IMR-90 (cell line): ENCODE measurements at regions not wholly inside any gene's neighbourhood (a gene's known extent, or its start where the extent isn't known, plus 50 kb on each side); places are given as distances from the start of the nearest gene placed in this dataset.

Experiments
- ATAC-seq: fragments of 200-7000 bp; cut with Tn5 transposase; 2 replicates; pipeline ENCODE4 v1.9.1; 2020; ENCODE audit warnings: low read depth, mild to moderate bottlenecking, moderate library complexity
- BruUV-seq: library from RNA; stranded (reverse); fragments of 400-500 nt; replicated peaks from 2 replicates; lab custom pipeline; 2021; lab: Mats Ljungman, UMichigan
- CTCF ChIA-PET: fragments of 300-600 bp; formaldehyde crosslinking; extraction: SDS; loops from one replicate; lab custom pipeline; 2021; ENCODE audit warnings: antibody characterized with exemption; lab: Yijun Ruan, JAX
- POLR2A ChIA-PET: fragments of 300-600 bp; sonication (Branson Sonifier 250); formaldehyde crosslinking; loops from one replicate; lab custom pipeline; 2022; ENCODE audit warnings: antibody characterized with exemption; ENCODE audit not compliant: unreplicated experiment; lab: Charles Lee
- DNase-seq: peaks from one replicate; pipeline ENCODE4 v3.0.0; 2013
- H2AFZ ChIP-seq: replicated peaks from 2 replicates; pipeline ENCODE3; 2013; ENCODE audit warnings: low read length, mild to moderate bottlenecking; ENCODE audit not compliant: poor library complexity
- H2AK5ac ChIP-seq: 2 replicates; pipeline ENCODE4 v1.6.1; 2013; ENCODE audit warnings: low read depth, low read length, inconsistent platforms
- H2AK9ac ChIP-seq: replicated peaks from 2 replicates; pipeline ENCODE3; 2013; ENCODE audit warnings: mild to moderate bottlenecking, low read depth, low read length, moderate library complexity; ENCODE audit not compliant: poor library complexity
- H2BK120ac ChIP-seq: 2 replicates; pipeline ENCODE4 v1.6.1; 2013; ENCODE audit warnings: low read depth, low read length, inconsistent platforms
- H2BK15ac ChIP-seq: 3 replicates; pipeline ENCODE4 v1.6.1; 2013; ENCODE audit warnings: low read depth, low read length, inconsistent platforms
- H2BK20ac ChIP-seq: 2 replicates; pipeline ENCODE4 v1.6.1; 2013; ENCODE audit warnings: low read depth, mild to moderate bottlenecking, inconsistent platforms, low read length, moderate library complexity
- H2BK5ac ChIP-seq: 2 replicates; pipeline ENCODE4 v1.6.1; 2013; ENCODE audit warnings: mild to moderate bottlenecking, low read depth, low read length, inconsistent platforms; ENCODE audit not compliant: poor library complexity, severe bottlenecking
- H3K14ac ChIP-seq: replicated peaks from 2 replicates; pipeline ENCODE4 v1.6.1; 2013; ENCODE audit warnings: low read depth, low read length, inconsistent platforms
- H3K18ac ChIP-seq: 2 replicates; pipeline ENCODE4 v1.6.1; 2013; ENCODE audit warnings: low read depth, low read length, control low read depth
- H3K23ac ChIP-seq: 2 replicates; pipeline ENCODE4 v1.6.1; 2013; ENCODE audit warnings: low read depth, low read length, inconsistent platforms
- H3K27ac ChIP-seq: 2 replicates; pipeline ENCODE4 v1.5.1; 2013; ENCODE audit warnings: mild to moderate bottlenecking, control low read depth, low read length; ENCODE audit not compliant: insufficient read depth
- H3K27me3 ChIP-seq: 2 replicates; pipeline ENCODE4 v1.6.1; 2013; ENCODE audit warnings: low read length; ENCODE audit not compliant: control insufficient read depth, insufficient read depth
- H3K36me3 ChIP-seq: 2 replicates; pipeline ENCODE4 v1.6.1; 2013; ENCODE audit warnings: low read length, mixed read lengths; ENCODE audit not compliant: control insufficient read depth, insufficient read depth
- H3K4ac ChIP-seq: 2 replicates; pipeline ENCODE4 v1.6.1; 2013; ENCODE audit warnings: low read depth, low read length, inconsistent platforms
- H3K4me1 ChIP-seq: 2 replicates; pipeline ENCODE4 v1.6.1; 2013; ENCODE audit warnings: low read length, mixed read lengths; ENCODE audit not compliant: control insufficient read depth, insufficient read depth
- H3K4me2 ChIP-seq: 2 replicates; pipeline ENCODE4 v1.6.1; 2013; ENCODE audit warnings: low read depth, mild to moderate bottlenecking, control low read depth, low read length, moderate library complexity
- H3K4me3 ChIP-seq: 2 replicates; pipeline ENCODE4 v1.5.1; 2013; ENCODE audit warnings: low read depth, mild to moderate bottlenecking, control low read depth, low read length, moderate library complexity; ENCODE audit not compliant: insufficient read depth
- H3K56ac ChIP-seq: 2 replicates; pipeline ENCODE4 v1.6.1; 2013; ENCODE audit warnings: low read length, inconsistent platforms; ENCODE audit not compliant: insufficient read depth; ENCODE audit errors: extremely low read depth
- H3K79me1 ChIP-seq, 2 experiments: 2 replicates each; pipeline ENCODE4 v1.6.1; 2013; ENCODE audit warnings: low read length in 2 of 2, inconsistent platforms in 1 of 2, low read depth in 1 of 2
- H3K9ac ChIP-seq: 2 replicates; pipeline ENCODE4 v1.6.1; 2013; ENCODE audit warnings: low read depth, low read length, control low read depth
- H3K9me1 ChIP-seq: 2 replicates; pipeline ENCODE4 v1.6.1; 2013; ENCODE audit warnings: low read length, inconsistent platforms; ENCODE audit not compliant: insufficient read depth
- H3K9me3 ChIP-seq: 2 replicates; pipeline ENCODE4 v1.6.1; 2013; ENCODE audit warnings: low read length; ENCODE audit not compliant: control insufficient read depth, insufficient read depth
- H4K20me1 ChIP-seq: 2 replicates; pipeline ENCODE4 v1.6.1; 2013; ENCODE audit warnings: low read length, inconsistent platforms; ENCODE audit not compliant: insufficient read depth
- H4K5ac ChIP-seq: 2 replicates; pipeline ENCODE4 v1.6.1; 2013; ENCODE audit warnings: mild to moderate bottlenecking, low read depth, low read length, control low read depth
- H4K8ac ChIP-seq, 2 experiments: 2 replicates each; pipeline ENCODE4 v1.6.1; 2013; ENCODE audit warnings: low read depth in 2 of 2, low read length in 2 of 2, control low read depth in 1 of 2, inconsistent platforms in 1 of 2
- H4K91ac ChIP-seq: 2 replicates; pipeline ENCODE4 v1.6.1; 2013; ENCODE audit warnings: low read depth, low read length, inconsistent platforms; ENCODE audit not compliant: insufficient read depth
- CEBPB ChIP-seq: IDR thresholded peaks from 2 replicates; pipeline ENCODE4 v1.6.1; 2012; ENCODE audit warnings: low read depth, low read length, improper control_type of control experiment
- CHD1 ChIP-seq: IDR thresholded peaks from 2 replicates; pipeline ENCODE4 v1.6.1; 2012; ENCODE audit warnings: low read depth, low read length, improper control_type of control experiment
- ELK1 ChIP-seq: fragments of 150-350 bp; IDR thresholded peaks from 2 replicates; pipeline ENCODE4 v1.6.1; 2016; ENCODE audit warnings: low read depth, mild to moderate bottlenecking, low read length, moderate library complexity, borderline replicate concordance
- FOS ChIP-seq: fragments of 150-350 bp; IDR thresholded peaks from 2 replicates; pipeline ENCODE4 v1.6.1; 2016; ENCODE audit warnings: low read depth, low read length
- MAFK ChIP-seq: IDR thresholded peaks from 2 replicates; pipeline ENCODE4 v1.6.1; 2012; ENCODE audit warnings: low read depth, low read length, improper control_type of control experiment
- MAZ ChIP-seq: IDR thresholded peaks from 2 replicates; pipeline ENCODE4 v1.6.1; 2012; ENCODE audit warnings: low read depth, mild to moderate bottlenecking, low read length, improper control_type of control experiment, moderate library complexity, borderline replicate concordance
- MXI1 ChIP-seq: IDR thresholded peaks from 2 replicates; pipeline ENCODE4 v1.6.1; 2012; ENCODE audit warnings: low read depth, mild to moderate bottlenecking, low read length, moderate library complexity, borderline replicate concordance
- POLR2A ChIP-seq: IDR thresholded peaks from 2 replicates; pipeline ENCODE4 v1.6.1; 2012; ENCODE audit warnings: mild to moderate bottlenecking, low read depth, low read length
- RFX5 ChIP-seq: IDR thresholded peaks from 2 replicates; pipeline ENCODE4 v1.8.0; 2012; ENCODE audit warnings: low read depth, mild to moderate bottlenecking, low read length, moderate library complexity
- SMC3 ChIP-seq: fragments of 150-350 bp; IDR thresholded peaks from 2 replicates; pipeline ENCODE4 v1.6.1; 2016; ENCODE audit warnings: low read depth, mild to moderate bottlenecking, antibody characterized with exemption, low read length, moderate library complexity
- USF2 ChIP-seq: fragments of 150-350 bp; IDR thresholded peaks from 2 replicates; pipeline ENCODE4 v1.6.1; 2017; ENCODE audit warnings: mild to moderate bottlenecking, antibody characterized with exemption, low read length, low read depth
- WGBS, 2 experiments: methylation state at CpG; one replicate each; pipeline versions ENCODE4 v1.1.5 to v1.1.7; 2013; ENCODE audit warnings: missing lambda C conversion rate in 2 of 2; ENCODE audit not compliant: insufficient read length in 1 of 2; ENCODE audit errors: extremely low coverage in 2 of 2; 5-methylcytosine and 5-hydroxymethylcytosine counted together
- dilution Hi-C: fragments of 300-500 bp; cut with HindIII; formaldehyde crosslinking; loops from one replicate; pipeline ENCODE4 v1.14.3; 2018; ENCODE audit warnings: low sequenced_read_pairs; ENCODE audit not compliant: unreplicated experiment
- in situ Hi-C: fragments of 300-500 bp; cut with MboI; formaldehyde crosslinking; loops from 3 replicates; pipeline ENCODE4 v1.14.3; 2019; ENCODE audit warnings: low sequenced_read_pairs, inconsistent platforms, mixed read lengths
- intact Hi-C: fragments of 100-400 bp; cut with micrococcal nuclease; formaldehyde crosslinking; loops from 2 replicates; pipeline ENCODE4 v1.10.0; 2022

GRCh38 chr10:47189802-47190201, 110.2 kb upstream of the GDF10 start:
- Histone ChIP-seq H3K4me1 (no peaks in the 10 kb centered on the region; the same call in 1 of the 2 replicates), H3K9me3 (no peaks in the 10 kb centered on the region), H3K4ac (no peak overlapping the region), H2AFZ (peak overlapping the region; percentile 14), H3K36me3 (no peaks in the 10 kb centered on the region), H4K8ac (no peak overlapping the region), H3K4me3 (no peak overlapping the region), H4K20me1 (no peaks in the 10 kb centered on the region), H2BK20ac (no peak overlapping the region), H3K9me1 (no peaks in the 10 kb centered on the region), H3K18ac (no peak overlapping the region), H3K14ac (no peak overlapping the region), H2BK5ac (no peak overlapping the region), H2BK120ac (no peak overlapping the region), H2AK5ac (no peak overlapping the region), H2AK9ac (no peak overlapping the region), H3K23ac (no peak overlapping the region), H3K79me1 (no peaks in the 10 kb centered on the region), H4K5ac (no peak overlapping the region), H3K4me2 (no peak overlapping the region), H2BK15ac (no peak overlapping the region), H4K91ac (no peak overlapping the region), H3K27ac (no peak overlapping the region), H3K56ac (no peak overlapping the region), H3K27me3 (peaks cover 14% of the 10 kb centered on the region; the same call in 1 of the 2 replicates), H3K9ac (no peak overlapping the region)
- dilution Hi-C loops (no loop called here), intact Hi-C loops (no loop called here), in situ Hi-C loops (no loop called here)
- CTCF ChIA-PET = no interaction called here
- TF ChIP-seq CHD1 (no peak), RFX5 (no peak), MAZ (no peak), POLR2A (no peak), MXI1 (no peak), FOS (no peak), USF2 (no peak), ELK1 (no peak), CEBPB (no peak), MAFK (no peak), SMC3 (no peak)
- 100% methylated on average over 1 of the region's 6 CpGs; no CpG with 5 or more reads in 1 of the 2 experiments for WGBS, 2 experiments
- BruUV-seq = no TSS peak
- POLR2A ChIA-PET = no interaction called here
- ATAC-seq (no peak), DNase-seq (no peak)
